Prostate gland (tissue), 2 donors: ENCODE measurements at regions not wholly inside any gene's neighbourhood (a gene's known extent, or its start where the extent isn't known, plus 50 kb on each side); places are given as distances from the start of the nearest gene placed in this dataset.

Experiments
- DNase-seq: peaks from one replicate; pipeline ENCODE4 v3.0.0-alpha.2; 2019; ENCODE audit warnings: low spot score
- H3K27ac ChIP-seq, 2 donors: fragments of 200-600 bp; sonication (generic); 2 replicates each; pipeline ENCODE4 v1.5.1; 2017 to 2019
- H3K27me3 ChIP-seq: fragments of 200-600 bp; sonication (generic); replicated peaks from 2 replicates; pipeline ENCODE4 v1.5.1; 2019; ENCODE audit not compliant: insufficient read depth
- H3K36me3 ChIP-seq, 2 donors: fragments of 200-600 bp; sonication (generic); 1 replicate in 1 of 2; 2 replicates in 1 of 2; pipeline versions ENCODE4 v1.5.1 to v1.8.1; 2017 to 2019
- H3K4me1 ChIP-seq: fragments of 200-600 bp; sonication (generic); replicated peaks from 2 replicates; pipeline ENCODE4 v1.5.1; 2019
- H3K4me3 ChIP-seq, 2 donors: fragments of 200-600 bp; sonication (generic); 2 replicates each; pipeline ENCODE4 v1.5.1; 2017 to 2019
- H3K9me3 ChIP-seq: fragments of 200-600 bp; sonication (generic); 2 replicates; pipeline ENCODE4 v1.5.1; 2017
- CTCF ChIP-seq, 4 experiments: fragments of 200-600 bp in 2 of 4; fragments of 450-650 bp in 2 of 4; sonication (generic) in 2 of 4; IDR thresholded peaks; 1 replicate in 3 of 4; 2 replicates in 1 of 4; pipeline ENCODE4 v1.5.1; 2016 to 2019; ENCODE audit warnings: antibody characterized with exemption in 4 of 4, mild to moderate bottlenecking in 2 of 4, moderate library complexity in 2 of 4
- POLR2A ChIP-seq: fragments of 450-650 bp; IDR thresholded peaks from one replicate; pipeline ENCODE4 v1.6.1; 2016; ENCODE audit warnings: antibody characterized with exemption, mild to moderate bottlenecking
- POLR2AphosphoS5 ChIP-seq: sonication (generic); formaldehyde crosslinking; IDR thresholded peaks from one replicate; pipeline ENCODE4 v1.6.1; 2017; ENCODE audit warnings: antibody characterized with exemption
- WGBS: methylation state at CpG from one replicate; pipeline ENCODE4 v1.1.5; 2018; 5-methylcytosine and 5-hydroxymethylcytosine counted together
- intact Hi-C: fragments of 100-400 bp; cut with DNase I; formaldehyde crosslinking; loops from one replicate; pipeline ENCODE4 v1.14.2; 2022

DNA sequence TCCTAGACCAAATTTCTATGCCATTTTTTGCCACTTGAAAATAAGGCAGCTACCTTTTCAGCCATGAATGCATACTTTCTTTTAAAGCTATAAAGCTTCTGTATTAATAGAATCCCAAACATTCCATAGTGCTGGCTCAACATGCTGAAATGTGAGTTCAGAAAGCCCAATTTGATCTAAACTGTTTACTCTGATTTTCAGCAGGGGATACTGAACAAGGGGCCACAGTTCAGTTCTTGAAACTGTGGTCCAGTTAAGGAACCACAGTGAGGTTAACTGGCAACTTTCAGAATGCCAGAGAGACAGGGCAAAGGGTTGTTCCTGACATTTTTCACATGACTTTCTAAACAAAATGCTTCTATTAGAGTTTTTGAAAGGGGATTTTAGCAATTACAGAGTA lies 85.7 kb upstream of the COL11A1 start:
- H3K4me1 ChIP-seq, result no peaks in the 10 kb centered on the region
- no peak overlapping the region for H3K27ac ChIP-seq
- intact Hi-C loops, result no loop called here
- H3K36me3 ChIP-seq, result no peaks in the 10 kb centered on the region
- no peaks in the 10 kb centered on the region for H3K9me3 ChIP-seq
- no peak overlapping the region for H3K4me3 ChIP-seq
- H3K27me3 ChIP-seq, result no peaks in the 10 kb centered on the region
- no peak for DNase-seq
- no peak for TF ChIP-seq POLR2AphosphoS5
- no peak for TF ChIP-seq POLR2A
- TF ChIP-seq CTCF (IDR thresholded peaks at IDR 0.05), result no peak

- H3K27ac ChIP-seq, result no peak overlapping the region
- H3K4me1 ChIP-seq, result no peaks in the 10 kb centered on the region
- intact Hi-C loops, result no loop called here
- no peak for DNase-seq
- H3K27me3 ChIP-seq, result no peaks in the 10 kb centered on the region
- no peaks in the 10 kb centered on the region for H3K9me3 ChIP-seq
- no peak overlapping the region for H3K4me3 ChIP-seq
- TF ChIP-seq POLR2A (no peak), CTCF (IDR thresholded peaks at IDR 0.05) (no peak), POLR2AphosphoS5 (no peak)
- 54% methylated on average over 2 of the region's 2 CpGs for WGBS
- H3K36me3 ChIP-seq, result no peaks in the 10 kb centered on the region
Observed at GRCh38 chr1:103191327-103191726, 83.0 kb upstream of the COL11A1 start.

DNA sequence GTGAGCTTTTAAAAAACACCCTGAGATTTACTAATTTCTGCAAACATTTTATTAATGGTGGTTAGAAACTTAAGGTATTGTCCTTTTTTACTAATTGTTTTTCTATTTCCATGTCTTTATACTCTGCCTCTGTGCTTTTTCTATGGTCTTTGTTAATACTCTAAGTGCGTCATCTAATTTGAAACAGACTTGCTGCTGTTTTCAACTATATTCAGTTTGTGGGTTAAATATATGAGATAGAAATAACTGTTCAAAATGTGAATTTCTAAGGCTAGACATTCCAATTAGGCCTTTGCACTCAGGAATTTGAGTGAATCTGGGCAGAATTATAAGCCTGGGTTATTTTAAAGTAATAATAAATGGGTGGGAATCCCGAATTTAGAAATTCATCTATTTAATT lies 82.4 kb upstream of the COL11A1 start:
- Histone ChIP-seq H3K36me3 (no peaks in the 10 kb centered on the region), H3K9me3 (no peaks in the 10 kb centered on the region), H3K4me3 (no peak overlapping the region), H3K27ac (no peak overlapping the region), H3K4me1 (no peaks in the 10 kb centered on the region), H3K27me3 (no peaks in the 10 kb centered on the region)
- intact Hi-C loops, result no loop called here
- TF ChIP-seq CTCF (IDR thresholded peaks at IDR 0.05) (no peak), POLR2A (no peak), POLR2AphosphoS5 (no peak)
- no peak for DNase-seq
- 78% methylated on average over 2 of the region's 2 CpGs for WGBS

- no peaks in the 10 kb centered on the region for H3K4me1 ChIP-seq
- no peak overlapping the region for H3K27ac ChIP-seq
- DNase-seq, result no peak
- no peaks in the 10 kb centered on the region for H3K27me3 ChIP-seq
- 86% methylated on average over 1 of the region's 1 CpG for WGBS
- TF ChIP-seq POLR2A, result no peak
- no peak for TF ChIP-seq CTCF (IDR thresholded peaks at IDR 0.05)
- no peak for TF ChIP-seq POLR2AphosphoS5
- H3K4me3 ChIP-seq, result no peak overlapping the region
- H3K9me3 ChIP-seq, result no peaks in the 10 kb centered on the region
- H3K36me3 ChIP-seq, result no peaks in the 10 kb centered on the region
- intact Hi-C loops, result no loop called here
Observed at GRCh38 chr1:103187673-103188072, 79.4 kb upstream of the COL11A1 start.

DNA sequence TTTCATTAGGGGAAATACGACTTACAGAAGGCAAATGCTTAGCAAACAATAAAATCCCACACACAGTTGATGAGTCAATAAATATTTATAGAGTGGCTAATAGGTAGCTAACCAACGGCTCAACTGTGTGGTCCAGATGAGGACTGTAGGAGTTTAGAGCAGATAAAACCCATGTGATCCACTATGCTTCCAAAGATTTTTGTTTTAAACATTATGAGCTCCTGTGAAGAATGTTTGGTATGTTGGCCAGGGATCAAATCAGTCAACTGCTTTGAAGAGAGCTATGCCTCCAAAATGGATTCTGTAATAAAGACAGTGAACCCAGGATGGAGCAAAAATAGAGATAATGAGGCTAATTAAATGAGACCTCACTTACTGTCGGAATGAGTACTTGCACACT lies 72.3 kb upstream of the COL11A1 start:
- intact Hi-C loops, result no loop called here
- DNase-seq, result no peak
- 11% methylated on average over 3 of the region's 3 CpGs for WGBS
- H3K36me3 ChIP-seq, result no peaks in the 10 kb centered on the region
- no peak for TF ChIP-seq CTCF (IDR thresholded peaks at IDR 0.05)
- TF ChIP-seq POLR2AphosphoS5, result no peak
- TF ChIP-seq POLR2A, result no peak
- no peaks in the 10 kb centered on the region for H3K4me1 ChIP-seq
- no peaks in the 10 kb centered on the region for H3K27me3 ChIP-seq
- H3K9me3 ChIP-seq, result no peaks in the 10 kb centered on the region
- no peak overlapping the region for H3K27ac ChIP-seq
- no peak overlapping the region for H3K4me3 ChIP-seq
